GM18873 (cell line): ENCODE measurements at regions not wholly inside any gene's neighbourhood (a gene's known extent, or its start where the extent isn't known, plus 50 kb on each side); places are given as distances from the start of the nearest gene placed in this dataset.

Experiments used
- ATAC-seq: cut with Tn5 transposase; IDR thresholded peaks from one replicate; pipeline ENCODE4 v1.9.1; 2021; ENCODE audit warnings: mild to moderate bottlenecking, moderate library complexity, moderate number of reproducible peaks; ENCODE audit not compliant: unreplicated experiment, low FRiP score

DNA sequence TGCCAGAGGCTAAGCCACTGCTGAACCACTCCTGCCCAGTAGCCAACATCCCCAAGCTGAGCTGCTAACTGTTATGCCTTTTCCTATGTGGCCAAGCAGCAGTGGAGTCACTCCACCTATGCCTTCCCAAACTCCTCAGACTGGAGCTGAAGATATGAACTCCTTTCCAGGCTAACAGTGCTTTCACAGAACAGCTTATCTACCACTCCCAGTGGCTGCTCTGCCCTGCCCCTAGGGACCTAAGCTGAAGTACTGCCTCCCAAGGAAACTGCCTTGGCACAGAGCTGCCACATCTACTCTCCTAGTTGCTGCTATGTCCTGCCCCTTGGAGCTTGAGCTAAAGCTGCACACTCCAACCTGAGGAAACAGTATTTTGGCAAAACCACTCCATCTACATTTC is 275.9 kb downstream of the RBM43 start:
- ATAC-seq = no peak

DNA sequence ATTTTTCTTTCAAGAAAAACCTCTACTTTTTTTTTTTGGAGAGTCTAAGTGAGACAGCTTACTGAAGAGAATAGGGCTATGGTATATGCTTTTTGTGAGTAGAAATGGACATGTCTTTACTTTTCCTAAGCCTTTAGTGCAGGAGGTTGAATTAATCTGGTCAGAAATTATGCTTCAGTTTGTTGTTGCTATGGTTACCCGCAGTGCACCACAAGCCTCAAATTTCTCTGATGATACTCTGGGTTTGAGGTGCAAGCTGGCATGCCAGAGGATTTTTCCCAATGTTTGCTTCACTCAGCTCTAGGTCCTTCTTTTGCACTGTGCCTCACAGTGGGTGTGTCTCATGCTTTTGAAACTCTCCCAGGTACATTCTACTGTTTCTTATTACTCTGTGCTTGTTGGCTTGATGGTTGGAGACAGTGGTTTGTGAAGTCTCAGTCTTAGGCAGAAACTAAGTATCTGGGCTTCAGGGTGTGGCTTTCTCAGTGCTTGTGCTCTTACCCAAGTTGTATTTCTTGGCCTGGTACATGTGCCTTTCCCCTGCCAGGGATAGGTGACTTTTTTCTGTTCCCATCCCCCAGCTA is 278.3 kb downstream of the RBM43 start:
- no peak for ATAC-seq

DNA sequence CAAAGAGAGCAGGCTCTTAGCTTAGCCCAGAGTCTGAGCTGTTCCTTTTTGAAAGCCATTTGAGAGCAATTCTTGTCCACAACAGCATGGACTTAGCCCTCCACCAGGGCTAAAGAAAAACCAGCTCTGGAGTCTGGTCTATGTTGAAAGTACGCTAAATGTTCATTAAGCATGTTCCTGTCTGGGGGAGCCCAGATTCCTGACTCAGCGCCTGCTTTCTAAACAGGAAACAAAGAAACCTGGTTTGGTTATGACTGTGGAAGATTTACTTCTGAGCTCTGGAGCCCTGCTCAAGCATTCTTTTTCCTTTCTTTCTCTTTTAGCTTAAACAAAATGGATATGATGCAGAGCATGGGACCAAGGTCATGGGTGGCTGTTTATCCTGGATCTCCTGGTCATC is 279.8 kb downstream of the RBM43 start:
- no peak for ATAC-seq

DNA sequence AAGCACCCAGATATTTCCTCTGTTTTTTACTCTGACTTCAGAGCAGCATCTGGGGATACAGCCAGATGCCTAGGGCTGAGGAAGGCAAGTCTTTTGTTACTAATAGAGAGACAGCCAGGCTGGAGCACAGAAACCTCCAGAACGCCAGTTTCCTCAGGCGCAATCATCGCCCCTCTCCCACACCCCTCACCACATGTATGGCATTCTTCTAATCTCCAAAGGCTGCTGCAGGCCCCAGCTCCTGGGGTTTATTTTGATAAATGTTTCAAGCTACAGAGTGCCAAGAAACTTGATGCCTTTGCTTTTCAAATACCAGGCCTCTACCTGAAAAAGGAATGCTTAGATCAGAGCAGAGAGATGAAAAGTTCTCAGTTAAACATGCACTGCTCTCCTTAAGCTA is 283.6 kb downstream of the RBM43 start:
- ATAC-seq = no peak

DNA sequence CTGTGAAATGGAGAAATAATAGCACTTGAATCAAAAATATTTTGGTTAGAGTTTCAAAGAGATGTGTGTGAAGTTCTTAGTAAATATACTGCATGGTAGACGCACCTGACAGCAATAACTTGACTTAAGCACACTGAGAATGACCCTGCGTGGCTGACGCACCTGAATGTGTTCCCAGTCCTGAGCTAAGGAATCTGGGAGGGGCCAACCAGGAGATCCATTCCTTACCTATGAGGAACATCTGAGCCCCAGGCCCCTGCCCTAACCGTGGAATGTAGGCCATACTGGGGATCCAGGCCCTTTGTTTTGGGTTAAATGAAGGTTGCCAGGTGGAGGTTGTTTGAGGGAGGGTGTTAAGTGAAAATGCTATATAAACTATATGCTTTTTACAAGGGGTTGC is 284.4 kb downstream of the RBM43 start:
- no peak for ATAC-seq

DNA sequence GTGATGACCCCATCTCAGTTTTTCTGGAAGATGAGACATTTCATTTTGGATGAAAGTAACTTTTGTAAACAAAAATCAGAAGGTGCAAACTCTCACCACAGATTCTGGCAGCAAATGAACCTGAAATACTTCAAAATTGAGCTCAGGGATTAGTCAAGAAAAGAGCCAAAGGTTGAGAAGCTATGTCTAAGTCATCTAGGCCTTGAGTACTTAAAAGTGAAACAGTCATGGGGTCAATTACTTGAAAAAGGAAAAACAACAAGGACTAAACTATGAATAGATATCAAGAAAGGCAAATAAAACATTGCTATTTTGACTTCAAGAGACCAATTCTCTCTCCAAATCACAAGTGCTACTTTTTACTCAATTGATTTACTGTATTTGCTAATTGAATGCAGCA is 285.1 kb downstream of the RBM43 start:
- ATAC-seq = no peak

DNA sequence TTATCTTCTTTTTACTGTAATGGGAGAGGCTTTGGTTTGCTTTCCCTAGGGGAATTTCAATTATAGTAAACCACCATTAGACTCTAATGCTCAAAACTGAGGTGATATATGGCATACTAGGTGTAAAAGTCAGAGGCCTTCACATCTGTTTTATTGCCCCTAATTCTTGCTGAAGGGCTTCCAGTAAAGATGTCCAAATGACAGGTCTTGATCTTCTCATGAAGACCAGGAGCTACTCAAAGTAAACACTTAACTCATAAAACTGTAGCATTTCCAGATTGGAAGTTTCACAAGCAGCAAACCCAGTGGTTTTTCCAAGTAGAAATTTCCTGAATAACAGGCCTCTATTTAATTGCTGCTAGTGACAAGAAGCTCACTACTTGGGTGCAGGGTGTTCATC is 286.8 kb downstream of the RBM43 start:
- no peak for ATAC-seq

DNA sequence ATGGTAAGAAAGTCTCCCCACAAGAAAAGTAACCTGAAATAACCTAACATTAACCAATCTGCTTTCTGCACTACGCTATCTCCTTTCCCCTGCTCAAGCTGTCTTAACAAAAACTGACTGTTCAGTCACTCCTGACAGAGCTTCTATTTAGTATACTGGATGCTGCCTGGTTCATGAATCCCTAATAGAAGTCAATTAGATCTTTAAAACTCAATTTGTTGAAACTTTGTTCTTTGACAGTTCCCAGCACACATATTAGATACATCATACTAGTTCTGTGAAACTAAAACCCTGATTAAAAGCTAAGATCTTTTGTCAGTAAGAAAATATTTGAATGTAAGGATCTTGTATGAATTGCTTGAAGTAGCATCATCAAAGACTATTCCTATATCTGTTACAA is 287.4 kb downstream of the RBM43 start:
- no peak for ATAC-seq

DNA sequence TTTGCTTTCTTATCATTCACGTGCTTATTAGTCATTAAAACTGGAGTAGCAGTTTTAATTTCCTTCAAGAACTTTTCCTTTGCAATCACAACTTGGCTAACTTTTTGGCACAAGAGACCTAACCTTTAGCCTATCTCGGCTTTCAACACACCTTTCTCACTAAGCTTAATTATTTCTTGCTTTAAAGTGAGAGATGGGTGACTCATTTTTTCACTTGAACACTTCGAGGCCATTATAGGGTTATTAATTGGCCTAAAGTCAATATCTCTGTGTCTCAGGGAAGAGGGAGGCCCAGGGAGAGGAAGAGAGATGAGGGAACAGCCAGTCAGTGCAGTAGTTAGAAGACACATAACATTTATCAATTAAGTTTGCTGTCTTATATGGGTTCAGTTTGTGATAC is 289.8 kb downstream of the RBM43 start:
- ATAC-seq = no peak

DNA sequence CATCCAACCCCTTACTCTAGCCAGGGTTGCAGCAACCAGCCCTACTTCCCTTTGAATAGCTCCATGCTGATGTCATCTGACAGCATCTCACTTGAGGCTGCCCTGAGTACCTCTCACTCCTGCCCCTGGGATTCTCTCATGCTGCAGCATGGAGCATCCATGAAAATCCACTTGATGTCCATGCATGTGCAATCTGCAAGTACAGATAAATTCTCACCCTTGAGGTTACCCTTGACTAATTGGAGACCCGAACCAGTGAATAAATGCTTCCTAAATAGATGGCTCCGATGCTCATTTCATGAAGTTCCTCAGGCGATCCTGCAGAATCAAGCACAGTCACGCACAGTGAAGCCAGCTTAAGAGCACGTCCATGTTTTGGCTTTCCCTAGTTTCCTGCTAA is 298.3 kb downstream of the RBM43 start:
- no peak for ATAC-seq

DNA sequence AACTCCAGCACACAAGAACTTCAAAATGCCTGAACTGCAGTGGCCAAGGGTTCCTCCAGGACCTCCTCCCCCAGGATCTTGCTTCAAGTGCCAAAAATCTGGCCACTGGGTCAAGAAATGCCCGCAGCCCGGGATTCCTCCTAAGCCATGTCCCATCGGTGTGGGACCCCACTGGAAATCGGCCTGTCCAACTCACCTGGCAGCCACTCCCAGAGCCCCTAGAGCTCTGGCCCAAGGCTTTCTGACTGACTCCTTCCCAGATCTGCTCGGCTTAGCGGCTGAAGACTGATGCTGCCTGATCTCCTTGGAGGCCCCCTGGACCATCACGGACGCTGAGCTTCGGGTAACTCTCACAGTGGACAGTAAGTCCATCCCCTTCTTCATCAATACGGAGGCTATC is 306.4 kb downstream of the RBM43 start:
- ATAC-seq = no peak

DNA sequence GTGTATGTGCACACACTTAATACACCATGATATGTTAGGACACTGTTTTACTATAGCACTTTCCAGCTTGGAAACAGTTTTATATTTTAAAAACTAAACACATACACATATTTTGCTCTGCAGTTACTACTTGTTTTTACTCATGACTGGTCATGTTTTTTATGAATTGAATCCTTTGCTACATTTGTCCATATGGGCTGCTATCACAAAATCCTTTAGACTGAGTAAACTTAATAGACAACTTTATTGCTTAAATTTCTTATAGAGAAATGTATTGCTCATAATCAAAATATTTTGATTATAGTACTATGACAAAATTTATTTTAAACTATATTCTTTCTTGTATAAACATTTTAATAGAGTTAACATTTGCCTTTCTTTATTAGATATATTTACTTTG is 314.8 kb downstream of the RBM43 start:
- ATAC-seq = no peak

DNA sequence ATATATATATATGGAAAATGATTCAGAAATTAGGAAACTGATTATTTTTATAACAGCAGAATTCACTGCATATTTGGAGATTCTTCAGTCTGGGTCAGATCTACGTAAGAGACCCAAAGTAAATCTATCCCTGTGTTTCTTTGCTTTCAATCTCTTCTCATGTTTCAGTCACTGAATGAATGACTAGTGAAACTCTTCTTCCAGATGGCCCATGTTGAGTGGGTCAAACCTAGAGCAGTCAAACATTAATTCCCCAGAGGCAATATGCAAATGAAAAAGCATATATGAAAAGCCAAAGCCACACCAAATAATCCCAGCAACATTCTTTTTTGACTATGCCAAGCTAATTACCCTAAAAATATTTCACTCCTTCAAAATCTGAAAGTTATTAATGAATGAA is 317.3 kb downstream of the RBM43 start:
- peak; percentile 59 for ATAC-seq

DNA sequence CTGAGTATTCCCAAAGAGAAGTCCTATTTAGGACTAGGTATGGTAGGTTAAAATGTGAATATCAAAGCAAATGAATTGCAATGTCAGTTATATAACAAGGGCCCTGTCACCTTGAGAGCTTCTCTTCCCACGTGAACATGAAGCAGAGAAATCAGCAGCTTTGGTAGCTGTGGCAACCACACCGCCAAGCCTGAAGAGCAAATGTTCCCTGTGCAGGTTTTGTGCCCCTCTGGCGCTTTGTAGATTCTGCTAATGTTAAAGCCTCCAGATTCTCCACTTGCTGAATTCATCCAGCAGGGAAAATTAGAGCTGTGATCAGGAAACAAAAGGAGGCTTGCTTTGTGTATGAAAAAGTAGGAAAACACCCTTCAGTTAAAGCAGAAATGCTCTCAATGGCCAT is 322.6 kb downstream of the RBM43 start:
- ATAC-seq = no peak

DNA sequence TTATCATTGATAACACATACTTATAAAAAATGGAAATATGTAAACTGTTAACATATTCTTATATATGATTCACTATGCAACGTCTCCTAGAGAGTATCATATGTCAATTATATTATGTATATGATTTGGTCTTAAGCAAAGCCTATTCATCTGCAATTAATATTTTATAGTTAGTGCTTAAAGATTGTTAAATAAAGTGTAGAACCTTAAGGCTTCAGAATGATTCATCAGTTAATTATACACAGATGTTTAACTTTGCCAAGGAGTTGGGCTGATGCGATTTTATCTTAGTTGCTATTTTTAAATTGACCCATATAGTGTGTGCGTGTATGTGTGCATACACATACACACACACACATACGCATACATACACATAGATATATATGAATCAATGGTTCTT is 323.1 kb downstream of the RBM43 start:
- no peak for ATAC-seq

DNA sequence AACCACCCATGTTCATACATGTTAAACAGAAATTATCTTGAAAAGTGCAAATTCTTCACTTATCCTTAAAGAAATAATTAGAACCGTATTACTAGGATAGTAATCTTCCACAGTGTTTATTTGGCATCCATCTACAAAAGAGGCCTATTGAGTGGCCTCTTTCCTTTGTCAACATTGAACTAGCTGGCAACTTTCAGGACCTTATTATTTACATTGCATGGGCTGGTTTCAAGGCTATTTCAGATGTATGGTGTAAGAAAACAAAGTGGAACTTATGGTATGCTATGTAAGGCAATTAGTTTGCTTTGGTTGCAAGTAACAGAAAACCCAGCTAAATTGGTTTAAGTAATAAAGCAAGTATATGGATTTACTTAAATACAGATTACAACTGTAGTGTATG is 324.6 kb downstream of the RBM43 start:
- ATAC-seq = no peak

DNA sequence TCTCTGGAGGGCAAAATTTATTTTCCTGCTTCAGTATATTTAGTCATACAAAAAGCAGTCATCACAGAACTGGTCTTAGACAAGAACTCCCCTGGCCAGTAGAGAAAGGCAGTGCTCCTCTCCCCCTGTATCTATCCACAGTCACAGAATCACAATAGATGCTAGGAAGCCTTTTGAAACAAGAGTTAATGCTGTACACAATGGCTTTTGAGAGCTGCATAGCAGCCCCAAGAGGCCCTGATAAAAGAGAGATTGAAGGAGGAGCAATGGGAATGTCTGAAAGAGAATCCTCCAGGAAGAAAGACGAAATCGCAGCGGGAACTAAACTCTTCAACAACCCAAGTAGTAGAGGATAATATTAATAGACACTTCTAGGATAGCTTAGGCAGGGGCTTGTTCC is 330.2 kb downstream of the RBM43 start:
- ATAC-seq = no peak

DNA sequence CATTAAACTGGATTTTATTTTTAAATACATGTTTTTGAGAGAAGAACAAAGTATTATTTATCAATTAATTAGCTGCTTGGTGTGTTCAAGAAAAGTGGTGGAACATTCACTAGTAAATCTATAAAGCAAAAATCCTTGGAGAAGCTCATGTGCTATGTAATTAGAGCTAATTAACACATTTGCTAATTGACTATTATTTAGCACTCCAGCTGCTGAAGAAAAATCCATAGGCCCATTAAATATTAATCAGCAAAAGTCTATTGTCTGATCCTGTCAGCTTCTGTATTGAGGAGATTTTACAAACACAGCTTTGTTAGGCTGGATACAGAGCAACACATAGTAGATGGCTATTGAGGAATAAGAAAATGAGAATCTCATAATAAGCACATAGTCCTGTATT is 336.1 kb downstream of the RBM43 start:
- ATAC-seq = no peak

DNA sequence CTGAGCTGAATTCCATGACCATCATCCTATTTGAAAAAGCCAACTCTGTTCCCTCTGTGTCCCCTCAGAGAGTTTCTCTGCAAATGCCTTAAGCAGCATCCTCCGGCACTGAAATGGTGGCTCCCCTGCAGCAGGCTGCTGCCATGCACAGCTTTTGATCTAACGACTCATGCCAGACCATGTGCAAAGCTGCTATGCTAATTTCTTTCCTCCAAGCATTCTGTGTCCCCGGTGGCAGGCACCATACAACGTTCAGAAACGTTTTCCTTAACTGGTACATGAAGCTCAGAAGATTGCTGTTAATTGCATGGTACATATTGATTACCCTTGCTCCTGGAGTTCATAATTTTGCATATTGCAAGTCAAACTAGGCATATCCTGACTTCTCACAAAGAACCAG is 336.8 kb downstream of the RBM43 start:
- ATAC-seq = no peak

DNA sequence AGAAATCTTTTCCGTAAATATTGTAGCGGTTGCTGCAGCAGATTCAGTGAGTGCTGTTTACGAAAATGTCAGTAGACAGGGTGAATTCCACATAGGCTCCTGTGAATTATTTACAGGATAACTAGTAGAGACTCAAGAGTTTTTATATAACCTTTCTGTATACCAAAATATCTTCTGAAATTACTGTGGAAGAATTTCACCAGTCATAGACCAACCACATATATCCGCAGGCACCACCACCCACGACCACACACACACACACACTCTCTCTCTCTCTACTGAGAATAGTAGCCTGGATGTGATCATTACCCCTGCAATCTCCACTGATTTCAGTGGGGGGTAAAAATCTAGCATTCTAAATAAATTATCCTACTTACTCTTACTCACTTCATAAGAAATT is 341.8 kb downstream of the RBM43 start:
- no peak for ATAC-seq

DNA sequence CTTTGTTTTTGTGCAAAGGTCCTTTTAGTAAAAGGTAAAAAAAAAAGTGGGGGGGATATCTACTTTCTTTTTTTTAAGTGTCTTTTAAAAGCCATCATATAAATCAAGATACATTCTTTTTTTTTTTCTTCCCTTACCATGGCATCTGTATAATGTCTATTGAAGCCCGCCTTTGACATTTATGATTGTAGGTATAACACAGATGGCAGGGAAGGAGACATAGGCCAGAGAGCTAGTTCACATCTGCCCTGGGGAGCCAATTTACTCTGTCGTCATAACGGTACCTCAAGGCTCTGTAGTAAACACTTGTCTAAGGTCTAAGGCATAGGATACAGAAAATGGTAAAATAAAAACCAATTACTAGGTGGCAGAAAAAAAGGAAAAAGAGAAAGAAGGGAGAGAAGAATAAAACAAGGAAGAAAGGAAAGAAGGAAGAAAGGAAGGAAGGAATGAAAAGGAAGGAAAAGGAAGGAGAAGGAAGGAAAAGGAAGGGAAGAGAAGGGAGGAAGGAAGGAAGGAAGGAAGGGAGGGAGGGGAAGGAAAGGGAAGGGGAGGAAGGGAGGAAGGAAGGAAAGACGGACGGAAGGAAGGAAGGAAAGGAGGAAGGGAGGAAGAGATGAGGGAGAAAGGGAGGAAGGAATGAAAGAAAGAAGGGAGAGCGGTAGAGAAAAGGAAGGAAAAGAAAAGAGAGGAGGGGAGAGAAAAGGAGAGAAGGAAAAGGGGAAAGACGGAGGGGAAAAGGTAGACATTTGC is 343.5 kb downstream of the RBM43 start:
- no peak for ATAC-seq
